Left lung (tissue), 4 donors: ENCODE measurements at regions not wholly inside any gene's neighbourhood (a gene's known extent, or its start where the extent isn't known, plus 50 kb on each side); places are given as distances from the start of the nearest gene placed in this dataset.

ENCODE experiments used
- ATAC-seq: fragments of 200-7000 bp; cut with Tn5 transposase; one replicate; pipeline ENCODE4 v1.9.1; 2020; ENCODE audit warnings: moderate library complexity
- DNase-seq, 4 donors: peaks; one replicate each; pipeline ENCODE4 v3.0.0-alpha.2; 2013 to 2020
- H3K27ac ChIP-seq, 2 donors: fragments of 200-600 bp; sonication (generic) in 1 of 2; one replicate each; pipeline versions ENCODE4 v1.5.0 to v1.8.0; 2020 to 2021
- H3K27me3 ChIP-seq, 2 donors: fragments of 200-600 bp; sonication (generic) in 1 of 2; one replicate each; pipeline versions ENCODE4 v1.5.0 to v1.8.0; 2020 to 2021
- H3K36me3 ChIP-seq, 2 donors: fragments of 200-600 bp; sonication (generic) in 1 of 2; one replicate each; pipeline versions ENCODE4 v1.5.0 to v1.8.0; 2020 to 2021
- H3K4me1 ChIP-seq, 2 donors: fragments of 200-600 bp; one replicate each; pipeline ENCODE4 v1.8.0; 2021
- H3K4me3 ChIP-seq, 2 donors: fragments of 200-600 bp; sonication (generic) in 1 of 2; one replicate each; pipeline versions ENCODE4 v1.5.0 to v1.8.0; 2020 to 2021; ENCODE audit warnings: mild to moderate bottlenecking in 1 of 2
- H3K9me3 ChIP-seq, 2 donors: fragments of 200-600 bp; sonication (generic) in 1 of 2; one replicate each; pipeline versions ENCODE4 v1.5.0 to v1.8.0; 2020 to 2021
- intact Hi-C, 2 donors: fragments of 100-400 bp; cut with DNase I; formaldehyde crosslinking; loops; one replicate each; pipeline versions ENCODE4 v1.11.2 to v1.14.2; 2022
- TF ChIP-seq, protein P1 (sequence below), 2 donors: fragments of 200-600 bp; sonication (generic) in 1 of 2; IDR thresholded peaks; one replicate each; pipeline versions ENCODE4 v1.5.0 to v1.8.0; 2021; ENCODE audit warnings: antibody characterized with exemption in 2 of 2
- donor health status: DM: no; HTN: yes; CAD: no.
- donor health status: DM: no; HTN: no; CAD: no.

DNA sequence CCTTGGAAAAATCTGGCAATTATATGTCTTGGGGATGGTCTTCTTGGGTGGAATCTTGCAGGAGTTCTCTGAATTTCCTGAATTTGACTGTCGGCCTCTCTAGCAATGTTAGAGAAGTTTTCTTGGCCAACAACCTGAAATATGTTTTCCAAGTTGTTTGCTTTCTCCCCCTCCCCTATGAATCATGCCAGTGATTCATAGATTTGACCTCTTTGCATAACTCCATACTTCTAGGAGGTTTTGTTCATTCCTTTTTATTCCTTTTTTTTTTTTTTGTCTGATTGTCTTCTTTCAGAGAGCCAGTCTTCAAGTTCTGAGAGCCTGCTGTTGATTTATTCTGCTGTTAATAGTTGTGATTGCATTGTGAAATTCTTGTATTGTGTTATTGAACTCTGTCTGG lies 56.7 kb upstream of the SLC44A1 start:
- no peaks in the 10 kb centered on the region for H3K36me3 ChIP-seq
- no peaks in the 10 kb centered on the region for H3K27me3 ChIP-seq
- DNase-seq (no peak), ATAC-seq (peak; percentile 55)
- TF ChIP-seq, protein P1, sequence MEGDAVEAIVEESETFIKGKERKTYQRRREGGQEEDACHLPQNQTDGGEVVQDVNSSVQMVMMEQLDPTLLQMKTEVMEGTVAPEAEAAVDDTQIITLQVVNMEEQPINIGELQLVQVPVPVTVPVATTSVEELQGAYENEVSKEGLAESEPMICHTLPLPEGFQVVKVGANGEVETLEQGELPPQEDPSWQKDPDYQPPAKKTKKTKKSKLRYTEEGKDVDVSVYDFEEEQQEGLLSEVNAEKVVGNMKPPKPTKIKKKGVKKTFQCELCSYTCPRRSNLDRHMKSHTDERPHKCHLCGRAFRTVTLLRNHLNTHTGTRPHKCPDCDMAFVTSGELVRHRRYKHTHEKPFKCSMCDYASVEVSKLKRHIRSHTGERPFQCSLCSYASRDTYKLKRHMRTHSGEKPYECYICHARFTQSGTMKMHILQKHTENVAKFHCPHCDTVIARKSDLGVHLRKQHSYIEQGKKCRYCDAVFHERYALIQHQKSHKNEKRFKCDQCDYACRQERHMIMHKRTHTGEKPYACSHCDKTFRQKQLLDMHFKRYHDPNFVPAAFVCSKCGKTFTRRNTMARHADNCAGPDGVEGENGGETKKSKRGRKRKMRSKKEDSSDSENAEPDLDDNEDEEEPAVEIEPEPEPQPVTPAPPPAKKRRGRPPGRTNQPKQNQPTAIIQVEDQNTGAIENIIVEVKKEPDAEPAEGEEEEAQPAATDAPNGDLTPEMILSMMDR (IDR thresholded peaks at IDR 0.05) = no peak
- H3K4me3 ChIP-seq = no peak overlapping the region
- intact Hi-C loops = no loop called here
- peaks cover 0 to 38% of the 10 kb centered on the region in 2 donors for H3K4me1 ChIP-seq
- no peaks in the 10 kb centered on the region for H3K9me3 ChIP-seq
- H3K27ac ChIP-seq = no peak overlapping the region

DNA sequence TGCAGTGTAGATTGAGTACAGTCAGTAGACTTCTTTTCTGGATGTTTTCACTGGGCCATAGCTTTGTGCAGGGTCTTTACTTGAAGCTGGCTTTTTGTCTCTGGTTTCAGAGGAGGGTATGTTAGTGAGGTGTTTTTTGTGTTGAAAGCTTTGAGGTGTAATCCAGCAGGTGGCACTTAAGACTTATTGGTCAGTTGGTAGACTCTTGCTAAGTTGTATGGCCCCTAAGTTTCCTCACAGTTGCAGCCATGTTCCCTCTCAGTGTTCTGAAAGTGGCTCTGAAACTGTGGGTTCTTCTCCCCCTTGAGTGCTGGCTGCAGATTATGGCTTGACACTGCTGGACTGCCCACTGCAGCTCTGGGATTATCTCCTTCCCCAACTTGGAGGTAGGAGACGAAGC lies 55.7 kb upstream of the SLC44A1 start:
- DNase-seq (no peak), ATAC-seq (no peak)
- no peak overlapping the region for H3K27ac ChIP-seq
- no peak overlapping the region for H3K4me3 ChIP-seq
- TF ChIP-seq, protein P1 (IDR thresholded peaks at IDR 0.05) = no peak
- no peaks in the 10 kb centered on the region for H3K36me3 ChIP-seq
- peaks cover 0 to 46% of the 10 kb centered on the region in 2 donors for H3K4me1 ChIP-seq
- no peaks in the 10 kb centered on the region for H3K9me3 ChIP-seq
- H3K27me3 ChIP-seq = no peaks in the 10 kb centered on the region
- intact Hi-C loops = no loop called here

DNA sequence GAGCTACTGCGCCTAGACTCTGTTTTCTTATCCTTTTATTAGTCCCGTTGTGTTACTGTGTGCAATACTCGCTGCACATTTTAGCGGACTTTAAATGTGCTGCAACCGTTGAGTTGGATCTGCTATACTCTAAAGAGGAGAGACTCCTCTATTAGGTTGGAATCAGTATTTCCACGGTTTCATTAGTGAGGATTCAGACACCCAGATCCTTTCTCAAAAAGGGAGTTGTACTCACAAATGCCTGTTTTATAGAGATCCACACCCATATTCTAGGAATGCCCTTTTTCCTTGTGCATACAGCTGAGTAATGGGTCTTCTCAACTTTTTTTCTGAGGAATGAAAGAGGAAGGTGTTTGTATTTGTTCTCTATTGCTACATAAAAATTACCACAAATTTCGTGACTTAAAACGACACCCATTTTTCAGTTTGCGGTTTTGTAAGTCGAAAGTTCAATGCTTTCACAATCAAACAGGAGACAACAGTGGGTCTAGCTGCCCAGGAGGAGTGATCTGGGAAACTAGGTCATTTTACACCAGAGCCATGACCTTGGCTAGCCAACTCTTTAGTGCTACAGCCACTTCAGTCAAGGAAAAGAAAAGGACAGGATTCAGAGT lies 52.8 kb upstream of the SLC44A1 start:
- Histone ChIP-seq H3K27me3 (no peaks in the 10 kb centered on the region), H3K4me1 (peaks cover 0 to 57% of the 10 kb centered on the region in 2 donors), H3K9me3 (no peaks in the 10 kb centered on the region), H3K36me3 (no peaks in the 10 kb centered on the region), H3K4me3 (no peak overlapping the region), H3K27ac (peak overlapping the region in 1 of 2 donors; percentile 45)
- TF ChIP-seq, protein P1 (IDR thresholded peaks at IDR 0.05) = no peak
- DNase-seq = no peak
- peak; percentile 90 for ATAC-seq
- intact Hi-C loops = no loop called here

DNA sequence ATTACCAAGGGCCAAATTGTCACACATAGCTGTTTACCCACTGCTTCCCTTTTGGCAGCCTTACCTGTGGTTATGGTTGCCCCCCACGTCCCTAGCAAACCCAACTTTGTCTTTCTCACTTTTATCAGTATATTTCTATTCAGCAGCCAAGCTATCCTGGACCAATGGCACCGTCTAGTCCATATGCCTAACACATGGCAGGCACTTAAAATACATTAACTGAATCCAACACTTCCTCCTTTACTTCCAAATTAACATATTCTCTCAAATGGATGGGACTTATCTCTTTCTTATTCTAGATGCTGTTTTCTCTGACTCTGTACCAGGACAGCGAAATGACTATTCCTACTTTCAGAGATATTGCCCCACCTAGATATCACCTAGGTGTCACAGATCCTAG lies 50.9 kb upstream of the SLC44A1 start:
- H3K4me1 ChIP-seq = peaks cover 0 to 51% of the 10 kb centered on the region in 2 donors
- H3K27me3 ChIP-seq = no peaks in the 10 kb centered on the region
- TF ChIP-seq, protein P1 (IDR thresholded peaks at IDR 0.05) = no peak
- no peak overlapping the region for H3K4me3 ChIP-seq
- H3K27ac ChIP-seq = no peak overlapping the region
- DNase-seq (no peak), ATAC-seq (no peak)
- H3K9me3 ChIP-seq = no peaks in the 10 kb centered on the region
- H3K36me3 ChIP-seq = no peaks in the 10 kb centered on the region
- intact Hi-C loops = no loop called here

DNA sequence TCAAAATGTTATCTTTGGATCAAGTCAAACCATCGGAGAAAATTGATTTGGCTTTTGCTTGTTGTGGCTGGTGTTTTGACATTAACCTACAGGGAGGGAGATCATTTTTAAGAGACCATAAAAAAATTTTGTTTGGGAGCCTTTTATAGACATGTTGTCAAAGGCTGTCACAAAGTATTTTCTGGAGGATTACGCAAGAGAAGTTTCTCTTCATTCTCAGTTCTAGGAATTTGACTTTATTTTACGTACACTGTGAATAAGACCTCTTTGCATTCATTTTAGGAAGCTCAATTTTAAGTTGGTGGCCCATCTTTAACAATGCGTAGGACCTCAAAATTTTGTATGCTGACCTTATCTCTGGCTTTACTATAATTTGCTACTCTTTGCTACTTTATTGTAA lies 50.2 kb upstream of the SLC44A1 start:
- DNase-seq (no peak), ATAC-seq (no peak)
- intact Hi-C loops = no loop called here
- peaks cover 0 to 52% of the 10 kb centered on the region in 2 donors for H3K4me1 ChIP-seq
- TF ChIP-seq, protein P1 (IDR thresholded peaks at IDR 0.05) = no peak
- H3K36me3 ChIP-seq = no peaks in the 10 kb centered on the region
- H3K27me3 ChIP-seq = no peaks in the 10 kb centered on the region
- H3K27ac ChIP-seq = no peak overlapping the region
- no peak overlapping the region for H3K4me3 ChIP-seq
- no peaks in the 10 kb centered on the region for H3K9me3 ChIP-seq
